ENCODE measurements at regions not wholly inside any gene's neighbourhood (a gene's known extent, or its start where the extent isn't known, plus 50 kb on each side); places are given as distances from the start of the nearest gene placed in this dataset.
"Not testable (repeated sequence)": the region's sequence is repeated elsewhere in the genome, so short reads cannot be mapped to it uniquely, and the experiment has no call there.

DNA sequence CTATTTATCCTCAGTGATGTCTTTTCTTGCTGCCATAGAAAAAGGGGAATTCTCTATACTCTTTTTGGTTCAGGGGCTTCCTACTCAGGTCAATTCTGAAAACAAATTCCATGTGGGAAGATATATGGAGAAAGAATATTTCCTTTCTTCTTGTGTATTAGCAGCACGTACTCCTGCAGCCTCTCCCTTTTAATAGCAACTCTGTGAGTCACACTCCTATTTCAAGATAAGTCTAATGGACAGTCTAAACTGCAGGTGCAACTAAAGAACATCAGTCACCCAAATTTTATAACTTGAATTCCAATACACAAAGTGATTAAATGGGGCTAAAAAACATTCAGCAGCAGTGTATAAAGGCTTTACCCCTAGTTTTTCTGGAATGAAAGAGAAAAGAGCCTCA lies 942.2 kb downstream of the CNTNAP5 start:
- in situ Hi-C loops (cut with HindIII; ENCODE audit: low sequenced_read_pairs) = no loop called here
- no peak for DNase-seq (ENCODE audit: low spot score)

- in situ Hi-C loops (cut with HindIII; ENCODE audit: low sequenced_read_pairs) = no loop called here
Measured at GRCh38 chr2:124970030-124970429, 944.9 kb downstream of the CNTNAP5 start.

DNA sequence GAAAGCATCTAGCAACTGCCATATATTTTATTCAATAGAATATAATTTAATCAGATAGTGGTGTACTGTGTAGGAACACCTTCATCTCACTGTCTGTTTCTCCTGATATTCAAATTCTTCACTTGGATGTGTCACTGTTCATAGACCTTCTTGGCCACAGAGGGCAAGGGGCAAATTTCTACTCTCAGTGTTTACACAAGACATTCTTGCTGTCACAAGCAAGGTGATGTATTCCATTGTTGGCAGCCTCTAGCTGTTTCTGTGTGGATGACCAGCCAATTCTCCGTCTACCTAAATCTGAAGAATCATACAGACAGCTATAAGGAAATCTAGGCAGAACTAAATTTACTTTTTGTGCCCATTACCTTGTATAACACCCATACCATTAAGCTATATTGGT lies 948.3 kb downstream of the CNTNAP5 start:
- in situ Hi-C loops (cut with HindIII; ENCODE audit: low sequenced_read_pairs) = no loop called here
- DNase-seq (ENCODE audit: low spot score) = no peak

More at GRCh38 chr2:124970030-124970429, 944.9 kb downstream of the CNTNAP5 start:
- DNase-seq (ENCODE audit: low spot score) = no peak

GRCh38 chr2:124975224-124975623 lies 950.1 kb downstream of the CNTNAP5 start:
- in situ Hi-C loops (cut with HindIII; ENCODE audit: low sequenced_read_pairs) = no loop called here
- no peak for DNase-seq (ENCODE audit: low spot score)

DNA sequence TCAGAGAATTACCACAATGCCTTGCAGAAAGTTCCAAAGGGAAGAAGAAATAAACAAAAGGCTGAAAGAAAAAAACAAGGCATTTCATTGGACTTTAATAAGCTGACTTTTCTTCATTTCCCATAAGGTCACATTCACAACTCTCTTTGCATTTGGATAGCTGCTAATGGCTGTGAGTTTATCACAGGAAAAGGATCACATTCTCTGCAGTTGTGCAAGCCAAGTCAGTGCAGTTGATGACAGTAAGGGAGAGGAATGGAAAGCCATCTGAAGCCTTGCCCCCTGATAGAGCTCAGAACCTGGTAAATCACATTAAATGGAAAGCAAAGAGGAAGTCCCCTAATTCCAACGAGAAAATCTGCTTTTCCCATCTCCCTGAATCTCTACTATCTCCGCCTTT lies 950.6 kb downstream of the CNTNAP5 start:
- DNase-seq (ENCODE audit: low spot score) = no peak

DNA sequence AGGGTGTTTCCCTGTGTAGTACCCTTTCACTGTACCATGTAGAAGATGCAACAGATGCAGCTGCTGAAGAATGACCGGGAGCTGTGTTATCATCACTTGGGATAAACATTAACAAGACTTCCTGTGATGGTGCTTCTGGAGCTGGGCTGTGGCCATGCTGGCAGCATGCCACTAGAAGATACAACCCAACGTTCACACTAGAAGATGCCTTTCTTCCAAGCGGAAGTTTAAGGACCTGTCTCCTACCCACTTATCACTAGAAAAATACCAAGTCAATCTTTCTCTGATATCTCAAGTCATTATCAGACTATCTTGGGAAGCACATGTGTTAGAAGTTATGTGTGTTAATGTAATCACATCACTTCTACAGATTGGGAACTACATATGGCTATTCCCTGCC lies 953.5 kb downstream of the CNTNAP5 start:
- in situ Hi-C loops (cut with HindIII; ENCODE audit: low sequenced_read_pairs) = no loop called here
- no peak for DNase-seq (ENCODE audit: low spot score)

More for the DNA sequence above, 950.6 kb downstream of the CNTNAP5 start:
- in situ Hi-C loops (cut with HindIII; ENCODE audit: low sequenced_read_pairs) = no loop called here

DNA sequence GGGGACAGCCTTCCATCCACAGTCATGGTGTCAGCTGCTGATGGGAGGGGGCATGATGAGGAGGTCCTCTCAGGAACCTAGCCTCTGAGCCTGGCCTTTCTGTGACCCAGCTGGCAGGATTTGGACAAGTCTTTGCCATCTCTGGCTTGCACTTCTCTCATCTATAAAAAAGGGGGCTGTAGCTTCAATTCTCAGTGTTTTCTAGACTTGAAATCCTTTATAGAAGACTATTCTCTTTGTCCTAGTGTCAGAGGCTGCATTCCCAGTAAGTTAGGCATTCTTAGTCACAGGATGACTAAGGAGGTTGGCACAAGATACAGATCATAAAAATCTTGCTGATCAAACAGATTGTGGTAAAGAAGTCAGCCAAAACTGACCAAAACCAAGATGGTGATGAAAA lies 958.5 kb downstream of the CNTNAP5 start:
- in situ Hi-C loops (cut with HindIII; ENCODE audit: low sequenced_read_pairs) = no loop called here
- no peak for DNase-seq (ENCODE audit: low spot score)

- in situ Hi-C loops (cut with HindIII; ENCODE audit: low sequenced_read_pairs) = no loop called here
- DNase-seq (ENCODE audit: low spot score) = no peak
Measured at GRCh38 chr2:124985270-124985669, 960.2 kb downstream of the CNTNAP5 start.

GRCh38 chr2:124986136-124986535 lies 961.0 kb downstream of the CNTNAP5 start:
- DNase-seq (ENCODE audit: low spot score) = no peak

GRCh38 chr2:124986870-124987269 lies 961.8 kb downstream of the CNTNAP5 start:
- DNase-seq (ENCODE audit: low spot score); in situ Hi-C loops (cut with HindIII; ENCODE audit: low sequenced_read_pairs): not testable (repeated sequence)

More at GRCh38 chr2:124986136-124986535, 961.0 kb downstream of the CNTNAP5 start:
- in situ Hi-C loops (cut with HindIII; ENCODE audit: low sequenced_read_pairs) = no loop called here

DNA sequence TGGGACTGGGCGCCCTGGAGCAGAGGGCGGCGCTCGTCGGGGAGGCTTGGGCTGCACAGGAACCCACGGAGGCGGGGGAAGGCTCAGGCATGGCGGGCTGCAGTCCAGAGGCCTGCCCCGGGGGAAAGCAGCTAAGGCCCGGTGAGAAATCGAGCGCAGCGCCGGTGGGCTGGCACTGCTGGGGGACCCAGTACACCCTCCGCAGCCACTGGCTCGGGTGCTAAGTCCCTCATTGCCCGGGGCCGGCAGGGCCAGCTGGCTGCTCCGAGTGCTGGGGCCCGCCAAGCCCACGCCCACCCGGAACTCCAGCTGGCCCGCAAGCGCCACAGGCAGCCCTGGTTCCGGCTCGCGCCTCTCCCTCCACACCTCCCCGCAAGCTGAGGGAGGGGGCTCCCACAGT lies 962.3 kb downstream of the CNTNAP5 start:
- in situ Hi-C loops (cut with HindIII; ENCODE audit: low sequenced_read_pairs); DNase-seq (ENCODE audit: low spot score): not testable (repeated sequence)

GRCh38 chr2:124988111-124988510 lies 963.0 kb downstream of the CNTNAP5 start:
- in situ Hi-C loops (cut with HindIII; ENCODE audit: low sequenced_read_pairs) = no loop called here
- DNase-seq (ENCODE audit: low spot score) = no peak

- DNase-seq (ENCODE audit: low spot score) = no peak
- in situ Hi-C loops (cut with HindIII; ENCODE audit: low sequenced_read_pairs) = no loop called here
Measured at GRCh38 chr2:124988794-124989193, 963.7 kb downstream of the CNTNAP5 start.

GRCh38 chr2:124993809-124994208 lies 968.7 kb downstream of the CNTNAP5 start:
- in situ Hi-C loops (cut with HindIII; ENCODE audit: low sequenced_read_pairs) = no loop called here

GRCh38 chr2:124995185-124995912 lies 970.3 kb downstream of the CNTNAP5 start:
- in situ Hi-C loops (cut with HindIII; ENCODE audit: low sequenced_read_pairs) = no loop called here
- DNase-seq (ENCODE audit: low spot score) = no peak

More at GRCh38 chr2:124993809-124994208, 968.7 kb downstream of the CNTNAP5 start:
- no peak for DNase-seq (ENCODE audit: low spot score)

- no peak for DNase-seq (ENCODE audit: low spot score)
- in situ Hi-C loops (cut with HindIII; ENCODE audit: low sequenced_read_pairs) = no loop called here
Measured at GRCh38 chr2:124996406-124996805, 971.3 kb downstream of the CNTNAP5 start.

DNA sequence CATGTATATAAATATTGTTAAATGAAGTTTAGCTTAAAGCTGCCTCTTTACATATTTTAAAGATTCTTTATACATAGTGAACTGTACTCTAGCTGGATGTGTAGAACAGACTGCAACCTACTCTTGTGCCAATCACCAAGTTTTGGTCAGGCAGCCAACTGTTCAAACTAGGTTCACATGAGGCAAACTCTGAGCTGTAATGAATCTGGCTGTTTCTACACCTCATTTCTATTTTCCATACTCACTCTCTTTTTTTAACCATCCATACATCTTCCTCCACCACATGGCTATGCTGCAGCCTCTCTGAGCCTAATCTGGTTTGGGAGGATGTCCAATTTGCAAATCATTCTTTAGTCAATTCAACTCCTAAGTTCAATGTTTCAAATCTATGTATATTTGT lies 974.8 kb downstream of the CNTNAP5 start:
- in situ Hi-C loops (cut with HindIII; ENCODE audit: low sequenced_read_pairs) = no loop called here
- no peak for DNase-seq (ENCODE audit: low spot score)

GRCh38 chr2:125004106-125004800 lies 979.2 kb downstream of the CNTNAP5 start:
- in situ Hi-C loops (cut with HindIII; ENCODE audit: low sequenced_read_pairs) = no loop called here
- DNase-seq (ENCODE audit: low spot score) = no peak

DNA sequence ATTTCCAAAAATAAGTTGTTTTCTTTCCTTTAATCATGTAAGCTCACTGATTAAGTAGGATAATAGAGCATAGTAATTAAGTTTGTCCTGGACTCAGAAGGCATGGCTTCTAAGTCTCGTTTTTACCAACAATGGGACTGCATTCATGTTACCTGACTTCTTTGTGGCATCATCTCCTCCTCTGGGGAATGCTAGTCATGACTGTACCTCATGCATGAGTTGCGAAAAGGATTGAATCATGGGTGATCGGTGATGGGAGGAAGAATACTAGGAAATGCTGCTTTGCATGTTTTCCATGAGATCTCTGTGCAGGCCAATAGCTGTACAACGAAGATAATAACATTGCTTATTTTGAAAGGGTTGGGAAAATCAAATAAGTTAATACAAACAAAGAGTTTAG lies 981.6 kb downstream of the CNTNAP5 start:
- no peak for DNase-seq (ENCODE audit: low spot score)
- in situ Hi-C loops (cut with HindIII; ENCODE audit: low sequenced_read_pairs) = no loop called here

GRCh38 chr2:125028721-125029120 lies 1003.6 kb downstream of the CNTNAP5 start:
- DNase-seq (ENCODE audit: low spot score); in situ Hi-C loops (cut with HindIII; ENCODE audit: low sequenced_read_pairs): not testable (repeated sequence)

DNA sequence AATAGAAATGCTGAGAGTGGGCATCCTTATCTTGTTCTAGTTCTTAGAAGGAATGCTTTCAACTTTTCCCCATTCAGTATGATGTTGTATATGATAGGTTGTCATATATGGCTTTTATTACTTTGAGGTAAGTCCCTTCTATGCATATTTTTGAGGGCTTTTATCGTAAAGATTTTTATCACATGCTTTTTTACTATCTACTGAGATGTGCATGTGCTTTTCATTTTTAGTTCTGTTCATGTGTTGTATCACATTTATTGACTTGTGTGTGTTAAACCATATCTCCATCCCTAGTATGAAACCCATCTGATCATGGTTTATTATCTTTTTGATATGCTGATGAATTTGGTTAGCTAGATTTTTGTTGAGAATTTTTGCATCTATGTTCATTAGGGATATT lies 1008.8 kb downstream of the CNTNAP5 start:
- in situ Hi-C loops (cut with HindIII; ENCODE audit: low sequenced_read_pairs) = no loop called here
- DNase-seq (ENCODE audit: low spot score) = no peak

Data from G401 (cell line).